ENCODE measurements at regions not wholly inside any gene's neighbourhood (a gene's known extent, or its start where the extent isn't known, plus 50 kb on each side); places are given as distances from the start of the nearest gene placed in this dataset.

DNA sequence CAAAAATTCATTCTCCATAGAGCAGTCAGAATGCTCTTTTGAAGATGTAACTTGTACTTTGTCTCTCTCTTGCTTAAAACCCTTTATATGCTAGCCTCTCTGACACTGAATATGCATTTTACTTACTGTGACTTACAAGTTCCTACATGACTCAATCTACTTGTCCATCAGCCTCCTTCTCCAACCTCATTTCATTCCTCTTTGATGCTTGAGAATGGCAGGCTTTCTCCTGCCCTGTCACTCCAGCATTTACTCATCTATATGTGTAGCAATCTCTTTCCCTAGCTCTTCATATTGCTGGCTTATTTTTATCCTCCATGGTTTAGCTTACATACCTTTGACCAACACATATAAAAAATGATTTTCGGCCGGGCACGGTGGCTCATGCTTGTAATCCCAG, 561.9 kb downstream of the CCER1 start:
- Histone ChIP-seq H3K27me3 (ENCODE audit: control insufficient read depth in 3 of 3, insufficient read depth in 3 of 3, low read length in 2 of 3) (no peaks in the 10 kb centered on the region), H3K36me3 (ENCODE audit: control insufficient read depth in 4 of 4, insufficient read depth in 4 of 4, low read length in 4 of 4) (no peaks in the 10 kb centered on the region), H3K9ac (ENCODE audit: insufficient read depth in 1 of 2, low read length in 2 of 2) (no peak overlapping the region), H3K4me3 (no peak overlapping the region), H3K4me1 (ENCODE audit: control insufficient read depth in 5 of 5, insufficient read depth in 5 of 5, low read length in 5 of 5) (no peaks in the 10 kb centered on the region), H3K27ac (ENCODE audit: low read depth in 1 of 2, low read length in 1 of 2) (no peak overlapping the region), H3K9me3 (ENCODE audit: control insufficient read depth in 4 of 4, insufficient read depth in 3 of 4, low read length in 3 of 4) (peaks cover 1 to 10% (median 5%) of the 10 kb centered on the region in 4 donors)
- no peak for ATAC-seq (ENCODE audit: insufficient read depth, low FRiP score)
- DNase-seq: no peak
- 61 to 75% methylated on average over 3 of the region's 3 CpGs for WGBS, 2 donors
- TF ChIP-seq, protein P1, sequence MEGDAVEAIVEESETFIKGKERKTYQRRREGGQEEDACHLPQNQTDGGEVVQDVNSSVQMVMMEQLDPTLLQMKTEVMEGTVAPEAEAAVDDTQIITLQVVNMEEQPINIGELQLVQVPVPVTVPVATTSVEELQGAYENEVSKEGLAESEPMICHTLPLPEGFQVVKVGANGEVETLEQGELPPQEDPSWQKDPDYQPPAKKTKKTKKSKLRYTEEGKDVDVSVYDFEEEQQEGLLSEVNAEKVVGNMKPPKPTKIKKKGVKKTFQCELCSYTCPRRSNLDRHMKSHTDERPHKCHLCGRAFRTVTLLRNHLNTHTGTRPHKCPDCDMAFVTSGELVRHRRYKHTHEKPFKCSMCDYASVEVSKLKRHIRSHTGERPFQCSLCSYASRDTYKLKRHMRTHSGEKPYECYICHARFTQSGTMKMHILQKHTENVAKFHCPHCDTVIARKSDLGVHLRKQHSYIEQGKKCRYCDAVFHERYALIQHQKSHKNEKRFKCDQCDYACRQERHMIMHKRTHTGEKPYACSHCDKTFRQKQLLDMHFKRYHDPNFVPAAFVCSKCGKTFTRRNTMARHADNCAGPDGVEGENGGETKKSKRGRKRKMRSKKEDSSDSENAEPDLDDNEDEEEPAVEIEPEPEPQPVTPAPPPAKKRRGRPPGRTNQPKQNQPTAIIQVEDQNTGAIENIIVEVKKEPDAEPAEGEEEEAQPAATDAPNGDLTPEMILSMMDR (IDR thresholded peaks at IDR 0.05; ENCODE audit: control extremely low read depth, extremely low read depth): no peak

DNA sequence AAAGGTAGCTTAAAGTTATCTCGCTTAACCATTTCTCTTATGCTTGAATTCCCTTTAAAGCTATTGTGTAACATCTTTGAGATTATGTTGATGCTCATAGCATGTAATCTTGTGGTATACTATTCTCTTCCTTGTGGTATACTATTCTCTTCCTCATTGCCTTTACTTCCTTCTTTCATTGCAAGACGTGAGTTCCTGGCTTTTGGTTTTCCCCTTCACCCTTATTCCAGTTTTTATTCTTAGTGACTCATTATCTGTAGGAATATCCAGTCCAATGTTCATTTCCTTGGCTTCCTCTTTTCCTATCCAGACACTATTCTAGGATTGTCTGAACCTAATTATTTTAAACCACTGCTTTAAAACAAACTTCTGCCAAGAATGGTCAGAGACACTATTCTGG, 564.0 kb downstream of the CCER1 start:
- WGBS, 2 donors: 17 to 42% methylated on average over 2 of the region's 2 CpGs
- ATAC-seq (ENCODE audit: insufficient read depth, low FRiP score) (no peak), DNase-seq (peak in 2 of 3 donors; percentile 13 to 25)
- no peaks in the 10 kb centered on the region for H3K36me3 ChIP-seq (ENCODE audit: control insufficient read depth in 4 of 4, insufficient read depth in 4 of 4, low read length in 4 of 4)
- H3K4me3 ChIP-seq: no peak overlapping the region
- H3K27ac ChIP-seq (ENCODE audit: low read depth in 1 of 2, low read length in 1 of 2): no peak overlapping the region
- TF ChIP-seq, protein P1 (IDR thresholded peaks at IDR 0.05; ENCODE audit: control extremely low read depth, extremely low read depth): no peak
- no peaks in the 10 kb centered on the region for H3K4me1 ChIP-seq (ENCODE audit: control insufficient read depth in 5 of 5, insufficient read depth in 5 of 5, low read length in 5 of 5)
- H3K27me3 ChIP-seq (ENCODE audit: control insufficient read depth in 3 of 3, insufficient read depth in 3 of 3, low read length in 2 of 3): no peaks in the 10 kb centered on the region
- H3K9ac ChIP-seq (ENCODE audit: insufficient read depth in 1 of 2, low read length in 2 of 2): no peak overlapping the region
- H3K9me3 ChIP-seq (ENCODE audit: control insufficient read depth in 4 of 4, insufficient read depth in 3 of 4, low read length in 3 of 4): peaks cover 1 to 5% (median 4%) of the 10 kb centered on the region in 4 donors

DNA sequence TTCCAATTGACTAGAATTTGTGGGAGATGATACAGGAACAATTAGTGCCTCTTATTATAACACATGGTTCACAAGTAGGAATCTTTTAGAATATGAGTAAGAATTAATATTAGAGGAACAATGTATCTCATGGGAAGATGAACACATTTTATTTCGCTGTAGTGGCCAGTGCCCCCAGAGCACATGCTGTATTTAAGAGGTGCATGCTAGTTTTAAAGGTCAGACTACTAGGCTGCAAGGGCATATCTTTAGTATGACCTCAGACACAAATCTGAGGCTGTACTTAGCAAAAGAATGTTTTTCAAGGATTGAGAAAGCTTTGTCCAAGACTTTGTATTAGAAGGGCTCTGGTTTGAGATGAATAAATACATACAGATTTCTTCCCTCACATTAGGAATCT, 586.9 kb downstream of the CCER1 start:
- TF ChIP-seq, protein P1 (IDR thresholded peaks at IDR 0.05; ENCODE audit: control extremely low read depth, extremely low read depth): no peak
- WGBS, 2 donors: 93 to 95% methylated on average over 1 of the region's 1 CpG
- no peak for DNase-seq
- no peak for ATAC-seq (ENCODE audit: insufficient read depth, low FRiP score)
- H3K4me3 ChIP-seq: no peak overlapping the region
- H3K27me3 ChIP-seq (ENCODE audit: control insufficient read depth in 3 of 3, insufficient read depth in 3 of 3, low read length in 2 of 3): no peaks in the 10 kb centered on the region
- no peaks in the 10 kb centered on the region for H3K36me3 ChIP-seq (ENCODE audit: control insufficient read depth in 4 of 4, insufficient read depth in 4 of 4, low read length in 4 of 4)
- H3K9ac ChIP-seq (ENCODE audit: insufficient read depth in 1 of 2, low read length in 2 of 2): no peak overlapping the region
- no peaks in the 10 kb centered on the region for H3K9me3 ChIP-seq (ENCODE audit: control insufficient read depth in 4 of 4, insufficient read depth in 3 of 4, low read length in 3 of 4)
- no peaks in the 10 kb centered on the region for H3K4me1 ChIP-seq (ENCODE audit: control insufficient read depth in 5 of 5, insufficient read depth in 5 of 5, low read length in 5 of 5)
- H3K27ac ChIP-seq (ENCODE audit: low read depth in 1 of 2, low read length in 1 of 2): no peak overlapping the region

DNA sequence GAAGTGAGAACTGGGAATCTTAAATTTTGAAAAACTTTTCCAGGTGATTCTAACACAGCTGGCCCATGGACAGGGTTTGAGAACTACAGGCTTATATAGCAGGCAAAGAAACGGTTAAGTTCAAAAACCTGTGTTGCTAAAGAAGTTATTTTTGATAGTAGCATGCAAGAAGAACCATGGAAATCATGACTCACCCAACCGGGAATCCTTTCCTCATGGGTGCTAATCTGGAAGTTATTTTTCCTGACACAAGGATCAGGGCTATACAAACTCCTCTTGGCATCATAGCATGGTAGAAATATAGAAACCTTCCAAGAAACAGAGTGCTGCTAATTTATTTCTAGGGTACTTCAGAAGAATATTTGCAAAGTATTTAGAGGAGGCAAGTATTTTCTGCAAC, 588.7 kb downstream of the CCER1 start:
- no peak overlapping the region for H3K4me3 ChIP-seq
- 72 to 81% methylated on average over 2 of the region's 2 CpGs for WGBS, 2 donors
- no peaks in the 10 kb centered on the region for H3K4me1 ChIP-seq (ENCODE audit: control insufficient read depth in 5 of 5, insufficient read depth in 5 of 5, low read length in 5 of 5)
- H3K9me3 ChIP-seq (ENCODE audit: control insufficient read depth in 4 of 4, insufficient read depth in 3 of 4, low read length in 3 of 4): no peaks in the 10 kb centered on the region
- ATAC-seq (ENCODE audit: insufficient read depth, low FRiP score) (no peak), DNase-seq (no peak)
- no peaks in the 10 kb centered on the region for H3K27me3 ChIP-seq (ENCODE audit: control insufficient read depth in 3 of 3, insufficient read depth in 3 of 3, low read length in 2 of 3)
- no peak overlapping the region for H3K27ac ChIP-seq (ENCODE audit: low read depth in 1 of 2, low read length in 1 of 2)
- H3K36me3 ChIP-seq (ENCODE audit: control insufficient read depth in 4 of 4, insufficient read depth in 4 of 4, low read length in 4 of 4): no peaks in the 10 kb centered on the region
- TF ChIP-seq, protein P1 (IDR thresholded peaks at IDR 0.05; ENCODE audit: control extremely low read depth, extremely low read depth): no peak
- no peak overlapping the region for H3K9ac ChIP-seq (ENCODE audit: insufficient read depth in 1 of 2, low read length in 2 of 2)

Data from lung (tissue), 11 donors.